Naive thymus-derived CD4-positive, alpha-beta T cell (primary cell): ENCODE measurements at regions not wholly inside any gene's neighbourhood (a gene's known extent, or its start where the extent isn't known, plus 50 kb on each side); places are given as distances from the start of the nearest gene placed in this dataset.

Source experiments
- ATAC-seq: fragments of 150-1000 bp; cut with Tn5 transposase; 2 replicates; pipeline ENCODE4 v1.10.0; 2021; ENCODE audit warnings: mild to moderate bottlenecking, moderate library complexity
- CTCF ChIA-PET: fragments of 350-600 bp; sonication (Branson Sonifier 250); formaldehyde crosslinking; loops from one replicate; lab custom pipeline; 2021; ENCODE audit warnings: antibody characterized with exemption; lab: Charles Lee
- POLR2A ChIA-PET: fragments of 350-600 bp; sonication (Branson Sonifier 250); formaldehyde crosslinking; loops from one replicate; lab custom pipeline; 2021; ENCODE audit warnings: antibody characterized with exemption, inconsistent platforms; lab: Charles Lee
- DNase-seq, 9 donors: peaks; one replicate each; pipeline versions ENCODE4 v3.0.0 to v3.0.0-alpha.2; 2020 to 2022; ENCODE audit warnings: mixed read lengths in 1 of 9
- H3K27ac ChIP-seq: one replicate; pipeline ENCODE4 v1.7.0; 2013; ENCODE audit warnings: mild to moderate bottlenecking, low read depth, low read length, moderate library complexity
- H3K27me3 ChIP-seq, 2 donors: one replicate each; pipeline ENCODE4 v1.7.0; 2013; ENCODE audit warnings: low read length in 2 of 2, mild to moderate bottlenecking in 2 of 2, moderate library complexity in 2 of 2; ENCODE audit not compliant: control insufficient read depth in 2 of 2, insufficient read depth in 2 of 2
- H3K36me3 ChIP-seq, 3 experiments: 1 replicate in 2 of 3; 2 replicates in 1 of 3; pipeline ENCODE4 v1.7.0; 2013; ENCODE audit warnings: low read length in 3 of 3, mild to moderate bottlenecking in 3 of 3, moderate library complexity in 1 of 3; ENCODE audit not compliant: insufficient read depth in 3 of 3, control insufficient read depth in 2 of 3
- H3K4me1 ChIP-seq, 2 donors: one replicate each; pipeline ENCODE4 v1.7.0; 2013; ENCODE audit warnings: low read length in 2 of 2, mild to moderate bottlenecking in 2 of 2, moderate library complexity in 1 of 2; ENCODE audit not compliant: control insufficient read depth in 2 of 2, insufficient read depth in 2 of 2
- H3K4me3 ChIP-seq: 2 replicates; pipeline ENCODE4 v1.7.0; 2013; ENCODE audit warnings: mild to moderate bottlenecking, low read length
- H3K9me3 ChIP-seq, 3 experiments: 1 replicate in 2 of 3; 2 replicates in 1 of 3; pipeline ENCODE4 v1.7.0; 2013; ENCODE audit warnings: low read length in 3 of 3; ENCODE audit not compliant: control insufficient read depth in 2 of 3
- H3K27ac Mint-ChIP-seq, 9 donors: one replicate each; pipeline ENCODE4 v1.8.0; 2020 to 2022; ENCODE audit warnings: mixed read lengths in 9 of 9, mild to moderate bottlenecking in 8 of 9, moderate library complexity in 5 of 9, inconsistent platforms in 2 of 9
- H3K27me3 Mint-ChIP-seq, 5 donors: one replicate each; pipeline ENCODE4 v1.8.0; 2021 to 2022; ENCODE audit warnings: mixed read lengths in 5 of 5, mild to moderate bottlenecking in 1 of 5
- H3K36me3 Mint-ChIP-seq, 5 donors: one replicate each; pipeline ENCODE4 v1.8.0; 2020 to 2022; ENCODE audit warnings: mixed read lengths in 5 of 5, mild to moderate bottlenecking in 3 of 5, inconsistent platforms in 1 of 5
- H3K4me1 Mint-ChIP-seq, 7 donors: one replicate each; pipeline ENCODE4 v1.8.0; 2020 to 2022; ENCODE audit warnings: mixed read lengths in 7 of 7, mild to moderate bottlenecking in 3 of 7, inconsistent platforms in 1 of 7
- H3K4me3 Mint-ChIP-seq, 10 donors: one replicate each; pipeline ENCODE4 v1.8.0; 2020 to 2022; ENCODE audit warnings: mild to moderate bottlenecking in 10 of 10, mixed read lengths in 10 of 10, moderate library complexity in 6 of 10, inconsistent platforms in 2 of 10
- H3K9me3 Mint-ChIP-seq, 11 donors: one replicate each; pipeline ENCODE4 v1.8.0; 2020 to 2022; ENCODE audit warnings: mixed read lengths in 11 of 11, mild to moderate bottlenecking in 4 of 11, inconsistent platforms in 1 of 11, moderate library complexity in 1 of 11
- intact Hi-C, 2 donors: fragments of 100-400 bp; cut with micrococcal nuclease; formaldehyde crosslinking; loops; one replicate each; pipeline ENCODE4 v1.15.1; 2023

- ATAC-seq, result no peak
- ChIA-PET POLR2A (no interaction called here), CTCF (no interaction called here)
These were observed 173.5 kb downstream of the NKX6-1 start for GRCh38 chr4:84325625-84326024.

GRCh38 chr4:84324303-84325245 lies 174.5 kb downstream of the NKX6-1 start:
- ChIA-PET CTCF (no interaction called here), POLR2A (no interaction called here)
- intact Hi-C loops, result no loop called here
- Mint-ChIP-seq H3K4me1 (peaks cover 0 to 2% (median 0%) of the 10 kb centered on the region in 7 donors), H3K27me3 (peaks cover 0 to 12% (median 8%) of the 10 kb centered on the region in 5 donors), H3K27ac (no peak overlapping the region), H3K4me3 (no peak overlapping the region), H3K36me3 (no peaks in the 10 kb centered on the region), H3K9me3 (peaks cover 0 to 9% (median 0%) of the 10 kb centered on the region in 11 donors)
- no peaks in the 10 kb centered on the region for H3K9me3 ChIP-seq
- no peak overlapping the region for H3K27ac ChIP-seq
- DNase-seq (no peak), ATAC-seq (no peak)
- no peak overlapping the region for H3K4me3 ChIP-seq
- no peaks in the 10 kb centered on the region for H3K4me1 ChIP-seq
- H3K27me3 ChIP-seq, result no peaks in the 10 kb centered on the region
- H3K36me3 ChIP-seq, result no peaks in the 10 kb centered on the region

More at GRCh38 chr4:84325625-84326024, 173.5 kb downstream of the NKX6-1 start:
- Mint-ChIP-seq H3K9me3 (peaks cover 0 to 13% (median 6%) of the 10 kb centered on the region in 11 donors), H3K27ac (no peak overlapping the region), H3K4me1 (peaks cover 0 to 2% (median 0%) of the 10 kb centered on the region in 7 donors), H3K27me3 (peaks cover 0 to 12% (median 8%) of the 10 kb centered on the region in 5 donors), H3K36me3 (no peaks in the 10 kb centered on the region), H3K4me3 (no peak overlapping the region)
- DNase-seq, result no peak
- intact Hi-C loops, result no loop called here
- Histone ChIP-seq H3K36me3 (no peaks in the 10 kb centered on the region), H3K9me3 (no peaks in the 10 kb centered on the region), H3K4me3 (no peak overlapping the region), H3K27ac (no peak overlapping the region), H3K4me1 (no peaks in the 10 kb centered on the region), H3K27me3 (no peaks in the 10 kb centered on the region)

- no peaks in the 10 kb centered on the region for H3K36me3 ChIP-seq
- intact Hi-C loops, result no loop called here
- no peak overlapping the region for H3K27ac Mint-ChIP-seq
- H3K4me3 Mint-ChIP-seq, result no peak overlapping the region
- no peaks in the 10 kb centered on the region for H3K9me3 ChIP-seq
- POLR2A ChIA-PET, result no interaction called here
- peaks cover 0 to under 1% (median 0%) of the 10 kb centered on the region in 7 donors for H3K4me1 Mint-ChIP-seq
- peaks cover 0 to 13% (median 0%) of the 10 kb centered on the region in 11 donors for H3K9me3 Mint-ChIP-seq
- H3K4me1 ChIP-seq, result no peaks in the 10 kb centered on the region
- CTCF ChIA-PET, result no interaction called here
- H3K4me3 ChIP-seq, result no peak overlapping the region
- peaks cover 0 to 9% (median 5%) of the 10 kb centered on the region in 5 donors for H3K27me3 Mint-ChIP-seq
- no peaks in the 10 kb centered on the region for H3K27me3 ChIP-seq
- ATAC-seq (no peak), DNase-seq (no peak)
- H3K27ac ChIP-seq, result no peak overlapping the region
- H3K36me3 Mint-ChIP-seq, result no peaks in the 10 kb centered on the region
These were observed 180.0 kb downstream of the NKX6-1 start for GRCh38 chr4:84319124-84319523.

- Mint-ChIP-seq H3K27me3 (peaks cover 0 to 5% (median 0%) of the 10 kb centered on the region in 5 donors), H3K36me3 (no peaks in the 10 kb centered on the region), H3K4me3 (no peak overlapping the region), H3K27ac (no peak overlapping the region), H3K4me1 (no peaks in the 10 kb centered on the region), H3K9me3 (peaks cover 0 to 9% (median 0%) of the 10 kb centered on the region in 11 donors)
- ChIA-PET CTCF (no interaction called here), POLR2A (no interaction called here)
- H3K36me3 ChIP-seq, result no peaks in the 10 kb centered on the region
- intact Hi-C loops, result no loop called here
- no peak overlapping the region for H3K27ac ChIP-seq
- no peaks in the 10 kb centered on the region for H3K4me1 ChIP-seq
- H3K9me3 ChIP-seq, result no peaks in the 10 kb centered on the region
- H3K4me3 ChIP-seq, result no peak overlapping the region
- H3K27me3 ChIP-seq, result no peaks in the 10 kb centered on the region
- no peak for ATAC-seq
- DNase-seq, result no peak
These were observed 181.6 kb downstream of the NKX6-1 start for GRCh38 chr4:84317513-84317912.

- no peak overlapping the region for H3K4me3 Mint-ChIP-seq
- intact Hi-C loops, result no loop called here
- H3K27me3 ChIP-seq, result no peaks in the 10 kb centered on the region
- no peak overlapping the region for H3K4me3 ChIP-seq
- ATAC-seq (no peak), DNase-seq (no peak)
- H3K4me1 Mint-ChIP-seq, result no peaks in the 10 kb centered on the region
- H3K27ac ChIP-seq, result no peak overlapping the region
- H3K27me3 Mint-ChIP-seq, result peaks cover 0 to 5% (median 0%) of the 10 kb centered on the region in 5 donors
- H3K9me3 Mint-ChIP-seq, result peaks cover 0 to 9% (median 0%) of the 10 kb centered on the region in 11 donors
- no peaks in the 10 kb centered on the region for H3K36me3 ChIP-seq
- no peak overlapping the region for H3K27ac Mint-ChIP-seq
- no peaks in the 10 kb centered on the region for H3K9me3 ChIP-seq
- H3K36me3 Mint-ChIP-seq, result no peaks in the 10 kb centered on the region
- H3K4me1 ChIP-seq, result no peaks in the 10 kb centered on the region
- CTCF ChIA-PET, result no interaction called here
- POLR2A ChIA-PET, result no interaction called here
These were observed 186.6 kb downstream of the NKX6-1 start for GRCh38 chr4:84312426-84313012.

- Histone ChIP-seq H3K4me3 (no peak overlapping the region), H3K4me1 (no peaks in the 10 kb centered on the region), H3K27ac (no peak overlapping the region), H3K27me3 (no peaks in the 10 kb centered on the region), H3K9me3 (no peaks in the 10 kb centered on the region), H3K36me3 (no peaks in the 10 kb centered on the region)
- no peaks in the 10 kb centered on the region for H3K27me3 Mint-ChIP-seq
- CTCF ChIA-PET, result no interaction called here
- POLR2A ChIA-PET, result no interaction called here
- peaks cover 0 to 17% (median 0%) of the 10 kb centered on the region in 11 donors for H3K9me3 Mint-ChIP-seq
- ATAC-seq (no peak), DNase-seq (no peak)
- intact Hi-C loops, result no loop called here
- H3K4me3 Mint-ChIP-seq, result no peak overlapping the region
- no peak overlapping the region for H3K27ac Mint-ChIP-seq
- no peaks in the 10 kb centered on the region for H3K4me1 Mint-ChIP-seq
- H3K36me3 Mint-ChIP-seq, result no peaks in the 10 kb centered on the region
These were observed 189.9 kb downstream of the NKX6-1 start for GRCh38 chr4:84309191-84309590.
